ENCODE measurements at regions not wholly inside any gene's neighbourhood (a gene's known extent, or its start where the extent isn't known, plus 50 kb on each side); places are given as distances from the start of the nearest gene placed in this dataset.

DNA sequence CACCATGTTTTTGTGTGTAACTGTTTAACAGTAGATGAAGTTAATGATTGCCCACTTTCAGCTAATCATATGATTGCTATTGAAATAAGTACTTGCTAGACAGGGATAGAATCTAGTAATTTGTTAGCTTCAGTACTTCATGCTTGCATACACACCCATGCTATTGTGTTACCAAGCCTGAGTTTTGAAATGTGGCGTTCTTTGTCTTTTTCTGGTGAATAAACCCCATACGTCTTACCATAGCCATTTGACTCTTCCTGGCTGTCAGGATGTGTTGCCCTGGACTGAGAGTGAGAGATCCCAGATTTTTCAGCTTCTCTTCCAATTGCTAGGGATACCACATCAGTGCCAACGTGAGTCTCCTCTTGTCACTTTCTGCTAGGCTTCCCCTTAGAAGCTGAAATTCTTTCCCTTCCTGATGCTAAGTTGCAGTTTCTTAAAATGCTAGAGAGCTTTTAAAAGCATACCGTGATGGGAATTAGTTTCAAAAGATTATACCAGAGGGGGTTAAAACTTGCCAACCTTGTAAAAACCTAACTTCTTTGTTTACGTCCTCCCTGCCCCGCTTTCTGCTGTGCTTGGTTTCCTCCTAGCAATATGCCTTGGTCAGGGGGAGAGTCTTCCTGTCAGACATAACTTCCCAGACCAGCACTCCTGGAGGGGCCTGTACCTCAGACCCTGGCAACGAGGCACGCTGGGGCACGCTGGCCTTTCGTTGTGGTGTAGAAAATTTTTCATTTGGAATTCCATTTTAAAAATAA lies 62.9 kb upstream of the ULK4 start:
- peaks cover 67% of the 10 kb centered on the region for H3K4me1 ChIP-seq (ENCODE audit: insufficient read depth, low read length, poor library complexity, severe bottlenecking)
- peaks cover 42% of the 10 kb centered on the region for H4K20me1 ChIP-seq (ENCODE audit: insufficient read depth, low read length)
- H3K4me3 ChIP-seq (ENCODE audit: low read depth, low read length, poor library complexity, severe bottlenecking): peak overlapping the region; percentile 47
- ChIA-PET CTCF (ENCODE audit: unreplicated experiment) (interaction anchor here (0.7 kb wide), 1 partner anchor 12 kb away, joined by 3 read pairs; no protein-coding TSS in a partner anchor), POLR2A (interaction anchor here (0.6 to 4.8 kb wide), 7 partner anchors 9 to 54 kb away, joined by 3 to 30 read pairs (median 5); no protein-coding TSS in a partner anchor)
- no TSS peak for BruUV-seq (replicated peaks)
- H3K36me3 ChIP-seq (ENCODE audit: insufficient read depth, low read length): peaks cover 38% of the 10 kb centered on the region
- no peaks in the 10 kb centered on the region for H3K9me3 ChIP-seq (ENCODE audit: low read length)
- H3K4me2 ChIP-seq (ENCODE audit: low read length): peak overlapping the region; percentile 75
- no peak for TF ChIP-seq EZH2phosphoT487 (IDR thresholded peaks at IDR 0.05; ENCODE audit: borderline replicate concordance, low read depth, low read length)
- TF ChIP-seq, protein P1, sequence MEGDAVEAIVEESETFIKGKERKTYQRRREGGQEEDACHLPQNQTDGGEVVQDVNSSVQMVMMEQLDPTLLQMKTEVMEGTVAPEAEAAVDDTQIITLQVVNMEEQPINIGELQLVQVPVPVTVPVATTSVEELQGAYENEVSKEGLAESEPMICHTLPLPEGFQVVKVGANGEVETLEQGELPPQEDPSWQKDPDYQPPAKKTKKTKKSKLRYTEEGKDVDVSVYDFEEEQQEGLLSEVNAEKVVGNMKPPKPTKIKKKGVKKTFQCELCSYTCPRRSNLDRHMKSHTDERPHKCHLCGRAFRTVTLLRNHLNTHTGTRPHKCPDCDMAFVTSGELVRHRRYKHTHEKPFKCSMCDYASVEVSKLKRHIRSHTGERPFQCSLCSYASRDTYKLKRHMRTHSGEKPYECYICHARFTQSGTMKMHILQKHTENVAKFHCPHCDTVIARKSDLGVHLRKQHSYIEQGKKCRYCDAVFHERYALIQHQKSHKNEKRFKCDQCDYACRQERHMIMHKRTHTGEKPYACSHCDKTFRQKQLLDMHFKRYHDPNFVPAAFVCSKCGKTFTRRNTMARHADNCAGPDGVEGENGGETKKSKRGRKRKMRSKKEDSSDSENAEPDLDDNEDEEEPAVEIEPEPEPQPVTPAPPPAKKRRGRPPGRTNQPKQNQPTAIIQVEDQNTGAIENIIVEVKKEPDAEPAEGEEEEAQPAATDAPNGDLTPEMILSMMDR (conservative IDR thresholded peaks at IDR 0.05; ENCODE audit: low read length): no peak
- H3K9me2 ChIP-seq (ENCODE audit: insufficient read depth, low read length): no peaks in the 10 kb centered on the region
- peaks cover 100% of the 10 kb centered on the region for H3K79me2 ChIP-seq (ENCODE audit: insufficient read depth, low read depth, low read length)
- intact Hi-C loops (cut with micrococcal nuclease; ENCODE audit: unreplicated experiment): no loop called here
- no peak for DNase-seq (ENCODE audit: low spot score)
- H3K27ac ChIP-seq (ENCODE audit: low read depth, low read length, poor library complexity, severe bottlenecking): peak overlapping the region; percentile 40
- no peak overlapping the region for H2AFZ ChIP-seq (ENCODE audit: low read length)

GRCh38 chr3:42023380-42023779 lies 61.5 kb upstream of the ULK4 start:
- H3K4me1 ChIP-seq (ENCODE audit: insufficient read depth, low read length, poor library complexity, severe bottlenecking): peaks cover 81% of the 10 kb centered on the region
- intact Hi-C loops (cut with micrococcal nuclease; ENCODE audit: unreplicated experiment): no loop called here

More at GRCh38 chr3:42023380-42023779, 61.5 kb upstream of the ULK4 start:
- no peaks in the 10 kb centered on the region for H3K9me3 ChIP-seq (ENCODE audit: low read length)
- ChIA-PET CTCF (ENCODE audit: unreplicated experiment) (no interaction called here), POLR2A (interaction anchor here (0.9 kb wide), 1 partner anchor 8 kb away, joined by 4 read pairs; no protein-coding TSS in a partner anchor)
- H3K36me3 ChIP-seq (ENCODE audit: insufficient read depth, low read length): peaks cover 38% of the 10 kb centered on the region
- TF ChIP-seq, protein P1 (conservative IDR thresholded peaks at IDR 0.05; ENCODE audit: low read length): no peak
- no peak for TF ChIP-seq EZH2phosphoT487 (IDR thresholded peaks at IDR 0.05; ENCODE audit: borderline replicate concordance, low read depth, low read length)
- no peak for DNase-seq (ENCODE audit: low spot score)
- H2AFZ ChIP-seq (ENCODE audit: low read length): no peak overlapping the region
- peaks cover 52% of the 10 kb centered on the region for H4K20me1 ChIP-seq (ENCODE audit: insufficient read depth, low read length)
- H3K79me2 ChIP-seq (ENCODE audit: insufficient read depth, low read depth, low read length): peaks cover 100% of the 10 kb centered on the region
- no peaks in the 10 kb centered on the region for H3K9me2 ChIP-seq (ENCODE audit: insufficient read depth, low read length)
- no TSS peak for BruUV-seq (replicated peaks)
- H3K4me2 ChIP-seq (ENCODE audit: low read length): no peak overlapping the region
- H3K27ac ChIP-seq (ENCODE audit: low read depth, low read length, poor library complexity, severe bottlenecking): no peak overlapping the region
- H3K4me3 ChIP-seq (ENCODE audit: low read depth, low read length, poor library complexity, severe bottlenecking): no peak overlapping the region
